ENCODE measurements at regions not wholly inside any gene's neighbourhood (a gene's known extent, or its start where the extent isn't known, plus 50 kb on each side); places are given as distances from the start of the nearest gene placed in this dataset.

DNA sequence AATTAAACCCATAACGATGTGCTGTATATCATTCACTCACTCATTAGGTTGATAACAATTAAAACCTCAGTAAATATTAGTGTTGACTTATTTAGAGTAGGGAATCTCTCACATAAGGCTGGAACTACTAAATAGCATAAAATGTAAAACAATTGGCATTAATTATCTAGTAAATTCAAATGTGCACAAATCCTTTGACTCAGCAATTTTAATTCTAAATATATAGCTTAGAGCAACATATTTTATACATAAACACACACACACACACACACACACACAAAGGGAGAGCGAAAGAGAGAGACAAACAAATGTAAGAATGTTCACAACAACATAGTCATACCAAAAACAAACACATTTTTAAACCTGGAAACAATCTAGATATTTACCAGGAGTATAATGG is 443.1 kb upstream of the KCNH7 start:
- TF ChIP-seq, protein P1, sequence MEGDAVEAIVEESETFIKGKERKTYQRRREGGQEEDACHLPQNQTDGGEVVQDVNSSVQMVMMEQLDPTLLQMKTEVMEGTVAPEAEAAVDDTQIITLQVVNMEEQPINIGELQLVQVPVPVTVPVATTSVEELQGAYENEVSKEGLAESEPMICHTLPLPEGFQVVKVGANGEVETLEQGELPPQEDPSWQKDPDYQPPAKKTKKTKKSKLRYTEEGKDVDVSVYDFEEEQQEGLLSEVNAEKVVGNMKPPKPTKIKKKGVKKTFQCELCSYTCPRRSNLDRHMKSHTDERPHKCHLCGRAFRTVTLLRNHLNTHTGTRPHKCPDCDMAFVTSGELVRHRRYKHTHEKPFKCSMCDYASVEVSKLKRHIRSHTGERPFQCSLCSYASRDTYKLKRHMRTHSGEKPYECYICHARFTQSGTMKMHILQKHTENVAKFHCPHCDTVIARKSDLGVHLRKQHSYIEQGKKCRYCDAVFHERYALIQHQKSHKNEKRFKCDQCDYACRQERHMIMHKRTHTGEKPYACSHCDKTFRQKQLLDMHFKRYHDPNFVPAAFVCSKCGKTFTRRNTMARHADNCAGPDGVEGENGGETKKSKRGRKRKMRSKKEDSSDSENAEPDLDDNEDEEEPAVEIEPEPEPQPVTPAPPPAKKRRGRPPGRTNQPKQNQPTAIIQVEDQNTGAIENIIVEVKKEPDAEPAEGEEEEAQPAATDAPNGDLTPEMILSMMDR (IDR thresholded peaks at IDR 0.05) = no peak
- no peak for TF ChIP-seq EZH2 (IDR thresholded peaks at IDR 0.05; ENCODE audit: borderline replicate concordance, insufficient read depth, low read depth, low read length, poor library complexity, severe bottlenecking)
